ENCODE measurements at regions not wholly inside any gene's neighbourhood (a gene's known extent, or its start where the extent isn't known, plus 50 kb on each side); places are given as distances from the start of the nearest gene placed in this dataset.
A peak's percentile ranks its signal among the peaks of the same experiment; 100 is the strongest.

DNA sequence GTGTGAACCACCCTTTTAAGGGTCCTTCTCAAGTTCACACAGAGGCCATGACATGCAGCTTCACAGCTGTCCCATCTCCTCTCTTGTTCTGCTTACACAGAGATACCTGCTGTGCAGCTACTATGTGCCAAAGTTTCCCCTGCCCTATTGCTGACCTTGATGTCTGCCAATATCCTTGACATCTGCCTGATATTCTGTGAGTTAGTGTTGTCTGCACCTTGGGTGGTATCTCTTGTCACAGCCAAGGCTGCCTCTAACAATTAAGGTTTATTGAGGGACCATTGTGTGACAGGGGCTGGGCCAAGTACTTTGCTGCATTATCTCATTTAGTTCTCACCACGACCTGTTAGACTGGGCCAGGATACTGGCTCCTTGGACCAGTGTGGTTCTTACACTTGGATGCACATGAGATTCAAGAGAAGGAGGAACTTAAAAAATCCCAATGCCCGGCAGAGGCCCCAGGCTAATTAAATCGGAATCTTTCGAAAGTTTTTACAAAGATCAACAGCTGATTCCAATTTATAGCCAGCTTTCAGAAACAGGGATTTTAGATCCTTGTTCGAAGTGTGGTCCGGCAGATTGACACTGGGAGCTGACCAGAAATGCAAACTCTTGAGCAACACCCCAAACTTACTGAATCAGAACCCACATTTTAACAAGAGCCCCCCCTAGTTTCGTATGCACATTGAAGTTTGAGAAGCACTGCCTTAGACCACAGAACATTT, 178.6 kb downstream of the SATB1 start:
- no peak overlapping the region for H3K14ac ChIP-seq (ENCODE audit: insufficient read depth, low read length)
- no peak overlapping the region for H2AK5ac ChIP-seq (ENCODE audit: insufficient read length, low read length)
- H3K56ac ChIP-seq (ENCODE audit: insufficient read length, low read depth, low read length): no peak overlapping the region
- no peaks in the 10 kb centered on the region for H3K79me1 ChIP-seq (ENCODE audit: insufficient read depth, low read depth, low read length, poor library complexity, severe bottlenecking)
- H3K4me1 ChIP-seq (ENCODE audit: insufficient read depth, low read length): peaks cover 10% of the 10 kb centered on the region
- H2BK120ac ChIP-seq (ENCODE audit: low read depth, low read length, poor library complexity, severe bottlenecking): no peak overlapping the region
- no peak overlapping the region for H2BK15ac ChIP-seq (ENCODE audit: low read depth, low read length)
- H3K18ac ChIP-seq (ENCODE audit: insufficient read length, low read depth, low read length): no peak overlapping the region
- H3K23me2 ChIP-seq (ENCODE audit: insufficient read length, low read depth, low read length, poor library complexity, severe bottlenecking): no peaks in the 10 kb centered on the region
- H3K79me2 ChIP-seq (ENCODE audit: insufficient read depth, low read length): no peaks in the 10 kb centered on the region; the same call in 1 of the 2 replicates
- Mint-ChIP-seq H3K4me1 (peaks cover 40 to 44% of the 10 kb centered on the region in 2 experiments), H3K4me3 (no peak overlapping the region), H3K9me3 (no peaks in the 10 kb centered on the region), H3K27me3 (ENCODE audit: low read depth) (no peaks in the 10 kb centered on the region), H3K36me3 (ENCODE audit: insufficient read depth in 1 of 3, low read depth in 3 of 3) (no peaks in the 10 kb centered on the region), H3K27ac (peak overlapping the region in 1 of 3 experiments; percentile 32; a peak in 2 of 7 replicates)
- H2BK20ac ChIP-seq (ENCODE audit: low read depth, low read length, poor library complexity, severe bottlenecking): no peak overlapping the region
- no peaks in the 10 kb centered on the region for H3K9me3 ChIP-seq (ENCODE audit: control insufficient read depth, low read depth, low read length)
- H3K23ac ChIP-seq (ENCODE audit: insufficient read length, low read depth, low read length): no peak overlapping the region
- H3K27me3 ChIP-seq (ENCODE audit: insufficient read depth, low read length): no peaks in the 10 kb centered on the region
- TF ChIP-seq, protein P1, sequence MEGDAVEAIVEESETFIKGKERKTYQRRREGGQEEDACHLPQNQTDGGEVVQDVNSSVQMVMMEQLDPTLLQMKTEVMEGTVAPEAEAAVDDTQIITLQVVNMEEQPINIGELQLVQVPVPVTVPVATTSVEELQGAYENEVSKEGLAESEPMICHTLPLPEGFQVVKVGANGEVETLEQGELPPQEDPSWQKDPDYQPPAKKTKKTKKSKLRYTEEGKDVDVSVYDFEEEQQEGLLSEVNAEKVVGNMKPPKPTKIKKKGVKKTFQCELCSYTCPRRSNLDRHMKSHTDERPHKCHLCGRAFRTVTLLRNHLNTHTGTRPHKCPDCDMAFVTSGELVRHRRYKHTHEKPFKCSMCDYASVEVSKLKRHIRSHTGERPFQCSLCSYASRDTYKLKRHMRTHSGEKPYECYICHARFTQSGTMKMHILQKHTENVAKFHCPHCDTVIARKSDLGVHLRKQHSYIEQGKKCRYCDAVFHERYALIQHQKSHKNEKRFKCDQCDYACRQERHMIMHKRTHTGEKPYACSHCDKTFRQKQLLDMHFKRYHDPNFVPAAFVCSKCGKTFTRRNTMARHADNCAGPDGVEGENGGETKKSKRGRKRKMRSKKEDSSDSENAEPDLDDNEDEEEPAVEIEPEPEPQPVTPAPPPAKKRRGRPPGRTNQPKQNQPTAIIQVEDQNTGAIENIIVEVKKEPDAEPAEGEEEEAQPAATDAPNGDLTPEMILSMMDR (conservative IDR thresholded peaks at IDR 0.05): no peak
- H3K27ac ChIP-seq (ENCODE audit: insufficient read length, low read depth, low read length): no peak overlapping the region
- H3K4me2 ChIP-seq (ENCODE audit: insufficient read depth, insufficient read length, low read length): no peak overlapping the region
- no peak for DNase-seq
- H2BK5ac ChIP-seq (ENCODE audit: insufficient read length, low read length): no peak overlapping the region
- H4K8ac ChIP-seq (replicated peaks; ENCODE audit: insufficient read length, low read depth, low read length): no peak overlapping the region
- H4K91ac ChIP-seq (ENCODE audit: insufficient read length, low read depth, low read length): no peak overlapping the region
- H4K20me1 ChIP-seq (ENCODE audit: control insufficient read depth, insufficient read depth, insufficient read length): no peaks in the 10 kb centered on the region
- H4K5ac ChIP-seq (ENCODE audit: insufficient read length, low read depth, low read length): no peak overlapping the region
- H3K4ac ChIP-seq (ENCODE audit: low read depth, low read length): no peak overlapping the region
- no peak overlapping the region for H3T11ph ChIP-seq (ENCODE audit: low read length)
- no peak overlapping the region for H2AFZ ChIP-seq (ENCODE audit: low read length)
- H3K9ac ChIP-seq (ENCODE audit: extremely low read depth, insufficient read length, low read length): no peak overlapping the region
- H2BK12ac ChIP-seq (ENCODE audit: insufficient read length, low read depth, low read length): no peak overlapping the region
- WGBS (ENCODE audit: extremely low coverage, insufficient read length, low lambda C conversion rate): no CpG with 5 or more reads among the region's 7 CpGs
